PC-9 (cell line): ENCODE measurements at regions not wholly inside any gene's neighbourhood (a gene's known extent, or its start where the extent isn't known, plus 50 kb on each side); places are given as distances from the start of the nearest gene placed in this dataset.

Experiments used
- BruUV-seq: library from RNA; stranded (reverse); fragments of 400-500 nt; replicated peaks from 2 replicates; lab custom pipeline; 2021; lab: Mats Ljungman, UMichigan
- CTCF ChIA-PET: fragments of 300-600 bp; sonication (Branson Sonifier 250); formaldehyde crosslinking; loops from one replicate; lab custom pipeline; 2022; ENCODE audit warnings: antibody characterized with exemption; lab: Charles Lee
- POLR2A ChIA-PET: fragments of 300-600 bp; sonication (Branson Sonifier 250); formaldehyde crosslinking; loops from one replicate; lab custom pipeline; 2022; ENCODE audit warnings: antibody characterized with exemption; ENCODE audit not compliant: unreplicated experiment; lab: Charles Lee
- DNase-seq, 2 experiments: peaks; one replicate each; pipeline versions ENCODE4 v3.0.0 to v3.0.0-alpha.2; 2015 to 2022; ENCODE audit warnings: mixed read lengths in 1 of 2
- H2AFZ ChIP-seq: fragments of 200-600 bp; sonication (generic); 2 replicates; pipeline ENCODE4 v1.8.1; 2017; ENCODE audit warnings: antibody characterized with exemption
- H3F3A ChIP-seq: fragments of 200-600 bp; sonication (generic); 2 replicates; pipeline ENCODE4 v1.8.1; 2017; ENCODE audit warnings: antibody characterized with exemption, mild to moderate bottlenecking, low read depth; ENCODE audit not compliant: insufficient read depth
- H3K27ac ChIP-seq: fragments of 200-600 bp; sonication (generic); 2 replicates; pipeline ENCODE4 v1.6.1; 2016; ENCODE audit warnings: mixed run types
- H3K27me3 ChIP-seq: fragments of 200-600 bp; sonication (generic); 2 replicates; pipeline ENCODE4 v1.6.1; 2016; ENCODE audit warnings: low read depth, mixed run types; ENCODE audit not compliant: insufficient read depth
- H3K36me3 ChIP-seq: fragments of 200-600 bp; sonication (generic); 2 replicates; pipeline ENCODE4 v1.6.1; 2016; ENCODE audit warnings: low read depth, mixed run types
- H3K4me1 ChIP-seq: fragments of 200-600 bp; sonication (generic); replicated peaks from 2 replicates; pipeline ENCODE4 v1.6.1; 2016; ENCODE audit warnings: mixed run types; ENCODE audit not compliant: insufficient read depth
- H3K4me2 ChIP-seq: fragments of 200-600 bp; sonication (generic); 2 replicates; pipeline ENCODE4 v1.6.1; 2017; ENCODE audit warnings: mixed run types
- H3K4me3 ChIP-seq: fragments of 200-600 bp; sonication (generic); 2 replicates; pipeline ENCODE4 v1.6.1; 2016; ENCODE audit warnings: mixed run types
- H3K79me2 ChIP-seq: fragments of 200-600 bp; sonication (generic); 2 replicates; pipeline ENCODE4 v1.6.1; 2017; ENCODE audit warnings: low read depth, mixed run types
- H3K9me2 ChIP-seq: fragments of 200-600 bp; sonication (generic); 2 replicates; pipeline ENCODE4 v1.8.1; 2017; ENCODE audit warnings: mild to moderate bottlenecking; ENCODE audit not compliant: insufficient read depth
- H3K9me3 ChIP-seq: fragments of 200-600 bp; sonication (generic); 2 replicates; pipeline ENCODE4 v1.8.1; 2016; ENCODE audit warnings: low read depth; ENCODE audit not compliant: insufficient read depth
- H4K20me1 ChIP-seq: fragments of 200-600 bp; sonication (generic); 2 replicates; pipeline ENCODE4 v1.8.1; 2017; ENCODE audit not compliant: insufficient read depth
- EZH2 ChIP-seq: fragments of 200-600 bp; sonication (generic); IDR thresholded peaks from 2 replicates; pipeline ENCODE4 v1.8.0; 2017; ENCODE audit warnings: antibody characterized with exemption, low read depth
- intact Hi-C: fragments of 100-400 bp; cut with micrococcal nuclease; formaldehyde crosslinking; loops from one replicate; pipeline ENCODE4 v1.10.0; 2022; ENCODE audit not compliant: unreplicated experiment
- TF ChIP-seq, protein P1 (sequence below): fragments of 200-600 bp; sonication (generic); conservative IDR thresholded peaks from 2 replicates; pipeline ENCODE4 v1.6.1; 2017; ENCODE audit warnings: mixed run types, antibody characterized with exemption, mild to moderate bottlenecking, moderate library complexity

GRCh38 chr11:123282597-123282996 lies 87.5 kb upstream of the CLMP start:
- ChIA-PET CTCF (no interaction called here), POLR2A (no interaction called here)
- DNase-seq = no peak
- H3K27me3 ChIP-seq = peaks cover 24% of the 10 kb centered on the region
- H3K4me1 ChIP-seq = no peaks in the 10 kb centered on the region
- no peak overlapping the region for H3K4me2 ChIP-seq
- no peaks in the 10 kb centered on the region for H4K20me1 ChIP-seq
- H3K9me2 ChIP-seq = no peaks in the 10 kb centered on the region
- peaks cover 3% of the 10 kb centered on the region; the same call in 1 of the 2 replicates for H3K9me3 ChIP-seq
- TF ChIP-seq EZH2 = no peak
- TF ChIP-seq, protein P1, sequence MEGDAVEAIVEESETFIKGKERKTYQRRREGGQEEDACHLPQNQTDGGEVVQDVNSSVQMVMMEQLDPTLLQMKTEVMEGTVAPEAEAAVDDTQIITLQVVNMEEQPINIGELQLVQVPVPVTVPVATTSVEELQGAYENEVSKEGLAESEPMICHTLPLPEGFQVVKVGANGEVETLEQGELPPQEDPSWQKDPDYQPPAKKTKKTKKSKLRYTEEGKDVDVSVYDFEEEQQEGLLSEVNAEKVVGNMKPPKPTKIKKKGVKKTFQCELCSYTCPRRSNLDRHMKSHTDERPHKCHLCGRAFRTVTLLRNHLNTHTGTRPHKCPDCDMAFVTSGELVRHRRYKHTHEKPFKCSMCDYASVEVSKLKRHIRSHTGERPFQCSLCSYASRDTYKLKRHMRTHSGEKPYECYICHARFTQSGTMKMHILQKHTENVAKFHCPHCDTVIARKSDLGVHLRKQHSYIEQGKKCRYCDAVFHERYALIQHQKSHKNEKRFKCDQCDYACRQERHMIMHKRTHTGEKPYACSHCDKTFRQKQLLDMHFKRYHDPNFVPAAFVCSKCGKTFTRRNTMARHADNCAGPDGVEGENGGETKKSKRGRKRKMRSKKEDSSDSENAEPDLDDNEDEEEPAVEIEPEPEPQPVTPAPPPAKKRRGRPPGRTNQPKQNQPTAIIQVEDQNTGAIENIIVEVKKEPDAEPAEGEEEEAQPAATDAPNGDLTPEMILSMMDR = no peak
- no TSS peak for BruUV-seq
- H3K4me3 ChIP-seq = no peak overlapping the region
- intact Hi-C loops = no loop called here
- H2AFZ ChIP-seq = no peak overlapping the region
- H3K36me3 ChIP-seq = no peaks in the 10 kb centered on the region
- no peak overlapping the region for H3K27ac ChIP-seq
- H3K79me2 ChIP-seq = no peaks in the 10 kb centered on the region
- H3F3A ChIP-seq = no peaks in the 10 kb centered on the region

GRCh38 chr11:123273616-123274015 lies 78.6 kb upstream of the CLMP start:
- no peak overlapping the region for H3K4me3 ChIP-seq
- H3F3A ChIP-seq = peaks cover 16% of the 10 kb centered on the region; the same call in 1 of the 2 replicates
- peaks cover 12% of the 10 kb centered on the region for H3K4me1 ChIP-seq
- CTCF ChIA-PET = interaction anchor here (2.1 kb wide), 1 partner anchor 12 kb away, joined by 6 read pairs; no protein-coding TSS in a partner anchor
- no peaks in the 10 kb centered on the region for H3K36me3 ChIP-seq
- H3K9me2 ChIP-seq = no peaks in the 10 kb centered on the region
- BruUV-seq = no TSS peak
- no peaks in the 10 kb centered on the region for H3K79me2 ChIP-seq
- H4K20me1 ChIP-seq = no peaks in the 10 kb centered on the region
- no peak for DNase-seq
- TF ChIP-seq, protein P1 = no peak
- no peak for TF ChIP-seq EZH2
- intact Hi-C loops = no loop called here
- no peak overlapping the region for H3K4me2 ChIP-seq
- POLR2A ChIA-PET = no interaction called here
- H3K27me3 ChIP-seq = no peaks in the 10 kb centered on the region
- H3K27ac ChIP-seq = no peak overlapping the region
- H2AFZ ChIP-seq = no peak overlapping the region
- peaks cover 3% of the 10 kb centered on the region; the same call in 1 of the 2 replicates for H3K9me3 ChIP-seq

DNA sequence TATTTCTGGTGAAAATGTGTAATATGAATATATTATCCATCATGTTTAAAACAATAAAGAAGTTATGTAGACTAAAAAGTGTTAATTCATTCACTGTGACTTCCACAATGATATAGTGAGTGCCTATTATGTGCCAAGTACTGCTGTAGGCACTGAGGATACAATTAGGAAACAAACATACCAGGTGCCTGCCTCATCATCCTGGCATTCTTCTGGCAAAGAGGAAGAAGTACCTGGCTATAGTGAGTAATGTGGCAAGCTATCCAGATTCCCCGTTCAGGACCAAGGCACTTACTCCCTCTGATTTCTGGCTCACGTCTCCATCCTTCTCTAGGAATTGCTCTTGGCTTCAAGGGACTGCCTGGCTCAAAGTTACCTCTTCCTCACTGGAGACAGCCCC lies 77.5 kb upstream of the CLMP start:
- H2AFZ ChIP-seq = no peak overlapping the region
- H3K9me2 ChIP-seq = no peaks in the 10 kb centered on the region
- no peaks in the 10 kb centered on the region for H3K36me3 ChIP-seq
- no peak overlapping the region for H3K4me3 ChIP-seq
- CTCF ChIA-PET = interaction anchor here (0.6 to 2.1 kb wide), 3 partner anchors 11 to 1085 kb away, joined by 3 to 7 read pairs (median 6); no protein-coding TSS in a partner anchor
- H3K4me2 ChIP-seq = peak overlapping the region; percentile 24
- POLR2A ChIA-PET = no interaction called here
- no TSS peak for BruUV-seq
- TF ChIP-seq, protein P1 = no peak
- no peak for TF ChIP-seq EZH2
- H3K27ac ChIP-seq = no peak overlapping the region
- peak; percentile 33 to 87 for DNase-seq
- peaks cover 12% of the 10 kb centered on the region for H3K4me1 ChIP-seq
- no peaks in the 10 kb centered on the region for H3K27me3 ChIP-seq
- no peaks in the 10 kb centered on the region for H3K9me3 ChIP-seq
- intact Hi-C loops = no loop called here
- H3K79me2 ChIP-seq = no peaks in the 10 kb centered on the region
- H3F3A ChIP-seq = peaks cover 19% of the 10 kb centered on the region; the same call in 1 of the 2 replicates
- no peaks in the 10 kb centered on the region for H4K20me1 ChIP-seq
